KG1 (cell line): ENCODE measurements at regions not wholly inside any gene's neighbourhood (a gene's known extent, or its start where the extent isn't known, plus 50 kb on each side); places are given as distances from the start of the nearest gene placed in this dataset.
"Not testable (repeated sequence)": the region's sequence is repeated elsewhere in the genome, so short reads cannot be mapped to it uniquely, and the experiment has no call there.

Experiments
- DNase-seq: peaks from one replicate; lab custom pipeline; 2025; lab: John Stamatoyannopoulos, UW

GRCh38 chr9:79089851-79090250 lies 481.9 kb upstream of the TLE4 start:
- DNase-seq: not testable (repeated sequence)

GRCh38 chr9:79103257-79103656 lies 468.5 kb upstream of the TLE4 start:
- DNase-seq: not testable (repeated sequence)

GRCh38 chr9:79104216-79104615 lies 467.5 kb upstream of the TLE4 start:
- no peak for DNase-seq

- DNase-seq: no peak
Measured at GRCh38 chr9:79104951-79105350, 466.8 kb upstream of the TLE4 start.

- DNase-seq: no peak
Measured at GRCh38 chr9:79107911-79108676, 463.7 kb upstream of the TLE4 start.

- DNase-seq: no peak
Measured at GRCh38 chr9:79111653-79112052, 460.1 kb upstream of the TLE4 start.

GRCh38 chr9:79115176-79115575 lies 456.6 kb upstream of the TLE4 start:
- no peak for DNase-seq

GRCh38 chr9:79116041-79116440 lies 455.7 kb upstream of the TLE4 start:
- DNase-seq: no peak

- DNase-seq: no peak
Measured at GRCh38 chr9:79116709-79117108, 455.1 kb upstream of the TLE4 start.

- DNase-seq: no peak
Measured at GRCh38 chr9:79120533-79120932, 451.2 kb upstream of the TLE4 start.

GRCh38 chr9:79120941-79121340 lies 450.8 kb upstream of the TLE4 start:
- DNase-seq: no peak

- DNase-seq: no peak
Measured at GRCh38 chr9:79123415-79123814, 448.4 kb upstream of the TLE4 start.

- no peak for DNase-seq
Measured at GRCh38 chr9:79127661-79128060, 444.1 kb upstream of the TLE4 start.

- DNase-seq: peak; percentile 26
Measured at GRCh38 chr9:79129865-79130480, 441.8 kb upstream of the TLE4 start.

- no peak for DNase-seq
Measured at GRCh38 chr9:79131246-79131774, 440.5 kb upstream of the TLE4 start.

- no peak for DNase-seq
Measured at GRCh38 chr9:79131824-79132377, 439.9 kb upstream of the TLE4 start.

GRCh38 chr9:79134654-79135053 lies 437.1 kb upstream of the TLE4 start:
- DNase-seq: no peak

- DNase-seq: no peak
Measured at GRCh38 chr9:79135681-79136415, 435.9 kb upstream of the TLE4 start.

- no peak for DNase-seq
Measured at GRCh38 chr9:79140751-79141150, 431.0 kb upstream of the TLE4 start.

- DNase-seq: no peak
Measured at GRCh38 chr9:79143211-79143610, 428.6 kb upstream of the TLE4 start.

GRCh38 chr9:79145442-79145841 lies 426.3 kb upstream of the TLE4 start:
- no peak for DNase-seq

GRCh38 chr9:79149585-79149984 lies 422.2 kb upstream of the TLE4 start:
- no peak for DNase-seq

GRCh38 chr9:79151791-79152190 lies 420.0 kb upstream of the TLE4 start:
- DNase-seq: no peak
